GM23338 (cell line): ENCODE measurements at regions not wholly inside any gene's neighbourhood (a gene's known extent, or its start where the extent isn't known, plus 50 kb on each side); places are given as distances from the start of the nearest gene placed in this dataset.

ENCODE experiments used
- CREB1 ChIP-seq: fragments of 250-450 bp; sonication (Bioruptor Pico); IDR thresholded peaks from 2 replicates; pipeline ENCODE4 v1.5.0; 2020; ENCODE audit warnings: low read depth, mild to moderate bottlenecking, moderate library complexity
- CTCF ChIP-seq, 2 experiments: fragments of 200-600 bp in 1 of 2; sonication (generic) in 1 of 2; conservative IDR thresholded peaks; 2 replicates each; pipeline versions ENCODE4 v1.5.1 to v1.6.1; 2016 to 2017; ENCODE audit warnings: antibody characterized with exemption in 2 of 2, low read depth in 2 of 2, mild to moderate bottlenecking in 2 of 2, moderate library complexity in 1 of 2
- EZH2 ChIP-seq: fragments of 200-600 bp; sonication (generic); IDR thresholded peaks from one replicate; pipeline ENCODE4 v1.8.0; 2017; ENCODE audit warnings: antibody characterized with exemption, mild to moderate bottlenecking, low read depth; ENCODE audit not compliant: unreplicated experiment
- EZH2phosphoT487 ChIP-seq: fragments of 200-600 bp; sonication (generic); IDR thresholded peaks from one replicate; pipeline ENCODE4 v1.8.1; 2018; ENCODE audit warnings: antibody characterized with exemption; ENCODE audit not compliant: unreplicated experiment
- NANOG ChIP-seq: IDR thresholded peaks from 2 replicates; pipeline ENCODE4 v1.6.1; 2016; ENCODE audit warnings: antibody characterized with exemption, borderline replicate concordance
- POLR2AphosphoS5 ChIP-seq: IDR thresholded peaks from 2 replicates; pipeline ENCODE4 v1.6.1; 2016; ENCODE audit warnings: antibody characterized with exemption, low read depth

GRCh38 chr11:24271798-24272197, 225.1 kb upstream of the LUZP2 start:
- no peak for TF ChIP-seq CTCF (conservative IDR thresholded peaks at IDR 0.05; ENCODE audit: low read depth in 2 of 2)
- no peak for TF ChIP-seq POLR2AphosphoS5
- no peak for TF ChIP-seq EZH2
- no peak for TF ChIP-seq EZH2phosphoT487
- no peak for TF ChIP-seq CREB1 (CRISPR knock-in tag)
- TF ChIP-seq NANOG: no peak
